ENCODE measurements at regions not wholly inside any gene's neighbourhood (a gene's known extent, or its start where the extent isn't known, plus 50 kb on each side); places are given as distances from the start of the nearest gene placed in this dataset.

- no peak overlapping the region for H3K27ac ChIP-seq
- H3K4me2 ChIP-seq, result no peak overlapping the region
- no peaks in the 10 kb centered on the region for H3K36me3 ChIP-seq (replicated peaks; ENCODE audit: insufficient read depth, low read depth)
- no peaks in the 10 kb centered on the region for H3K79me2 ChIP-seq
- no peak overlapping the region for H2AFZ ChIP-seq
- H4K20me1 ChIP-seq (ENCODE audit: insufficient read depth, poor library complexity, severe bottlenecking), result no peaks in the 10 kb centered on the region
- H3K27me3 ChIP-seq, result no peaks in the 10 kb centered on the region
- WGBS (ENCODE audit: low lambda C conversion rate, missing lambda C conversion rate), result 67% methylated on average over 3 of the region's 3 CpGs
- no peaks in the 10 kb centered on the region for H3K4me1 ChIP-seq (ENCODE audit: insufficient read depth)
- no peak overlapping the region for H3K4me3 ChIP-seq
- DNase-seq (ENCODE audit: low spot score), result no peak
- no peaks in the 10 kb centered on the region for H3K9me2 ChIP-seq (replicated peaks; ENCODE audit: insufficient read depth)
- no peak for TF ChIP-seq EZH2 (IDR thresholded peaks at IDR 0.05; ENCODE audit: borderline replicate concordance)
- no peak for TF ChIP-seq CTCF (IDR thresholded peaks at IDR 0.05; ENCODE audit: poor library complexity)
- no peak for TF ChIP-seq EZH2phosphoT487 (IDR thresholded peaks at IDR 0.05; ENCODE audit: low read depth, severe bottlenecking, unreplicated experiment)
- no peaks in the 10 kb centered on the region for H3K9me3 ChIP-seq (ENCODE audit: low read depth)
These were observed 789.6 kb upstream of the PCDH20 start for GRCh38 chr13:62205273-62205672.

- H3K36me3 ChIP-seq (replicated peaks; ENCODE audit: insufficient read depth, low read depth), result no peaks in the 10 kb centered on the region
These were observed 778.7 kb upstream of the PCDH20 start for GRCh38 chr13:62194371-62194770.

GRCh38 chr13:62193919-62194318, 778.3 kb upstream of the PCDH20 start:
- H3K79me2 ChIP-seq, result no peaks in the 10 kb centered on the region
- 98% methylated on average over 2 of the region's 2 CpGs for WGBS (ENCODE audit: low lambda C conversion rate, missing lambda C conversion rate)
- H3K9me3 ChIP-seq (ENCODE audit: low read depth), result no peaks in the 10 kb centered on the region
- H3K4me3 ChIP-seq, result no peak overlapping the region
- no peaks in the 10 kb centered on the region for H3K36me3 ChIP-seq (replicated peaks; ENCODE audit: insufficient read depth, low read depth)
- no peaks in the 10 kb centered on the region for H3K27me3 ChIP-seq
- H3K4me1 ChIP-seq (ENCODE audit: insufficient read depth), result no peaks in the 10 kb centered on the region
- TF ChIP-seq CTCF (IDR thresholded peaks at IDR 0.05; ENCODE audit: poor library complexity) (no peak), EZH2 (IDR thresholded peaks at IDR 0.05; ENCODE audit: borderline replicate concordance) (no peak), EZH2phosphoT487 (IDR thresholded peaks at IDR 0.05; ENCODE audit: low read depth, severe bottlenecking, unreplicated experiment) (no peak)
- no peaks in the 10 kb centered on the region for H3K9me2 ChIP-seq (replicated peaks; ENCODE audit: insufficient read depth)
- no peaks in the 10 kb centered on the region for H4K20me1 ChIP-seq (ENCODE audit: insufficient read depth, poor library complexity, severe bottlenecking)
- no peak overlapping the region for H3K4me2 ChIP-seq
- no peak overlapping the region for H3K27ac ChIP-seq
- H2AFZ ChIP-seq, result no peak overlapping the region
- DNase-seq (ENCODE audit: low spot score), result no peak

More at GRCh38 chr13:62194371-62194770, 778.7 kb upstream of the PCDH20 start:
- H3K9me2 ChIP-seq (replicated peaks; ENCODE audit: insufficient read depth), result no peaks in the 10 kb centered on the region
- 83% methylated on average over 3 of the region's 3 CpGs for WGBS (ENCODE audit: low lambda C conversion rate, missing lambda C conversion rate)
- H3K27ac ChIP-seq, result no peak overlapping the region
- no peaks in the 10 kb centered on the region for H3K4me1 ChIP-seq (ENCODE audit: insufficient read depth)
- no peaks in the 10 kb centered on the region for H3K9me3 ChIP-seq (ENCODE audit: low read depth)
- H3K4me2 ChIP-seq, result no peak overlapping the region
- no peak for DNase-seq (ENCODE audit: low spot score)
- no peaks in the 10 kb centered on the region for H4K20me1 ChIP-seq (ENCODE audit: insufficient read depth, poor library complexity, severe bottlenecking)
- no peaks in the 10 kb centered on the region for H3K79me2 ChIP-seq
- no peak overlapping the region for H2AFZ ChIP-seq
- no peak overlapping the region for H3K4me3 ChIP-seq
- no peaks in the 10 kb centered on the region for H3K27me3 ChIP-seq
- TF ChIP-seq EZH2 (IDR thresholded peaks at IDR 0.05; ENCODE audit: borderline replicate concordance) (no peak), CTCF (IDR thresholded peaks at IDR 0.05; ENCODE audit: poor library complexity) (no peak), EZH2phosphoT487 (IDR thresholded peaks at IDR 0.05; ENCODE audit: low read depth, severe bottlenecking, unreplicated experiment) (no peak)

Data from hepatocyte (in vitro differentiated cells).